ENCODE measurements at regions not wholly inside any gene's neighbourhood (a gene's known extent, or its start where the extent isn't known, plus 50 kb on each side); places are given as distances from the start of the nearest gene placed in this dataset.

DNA sequence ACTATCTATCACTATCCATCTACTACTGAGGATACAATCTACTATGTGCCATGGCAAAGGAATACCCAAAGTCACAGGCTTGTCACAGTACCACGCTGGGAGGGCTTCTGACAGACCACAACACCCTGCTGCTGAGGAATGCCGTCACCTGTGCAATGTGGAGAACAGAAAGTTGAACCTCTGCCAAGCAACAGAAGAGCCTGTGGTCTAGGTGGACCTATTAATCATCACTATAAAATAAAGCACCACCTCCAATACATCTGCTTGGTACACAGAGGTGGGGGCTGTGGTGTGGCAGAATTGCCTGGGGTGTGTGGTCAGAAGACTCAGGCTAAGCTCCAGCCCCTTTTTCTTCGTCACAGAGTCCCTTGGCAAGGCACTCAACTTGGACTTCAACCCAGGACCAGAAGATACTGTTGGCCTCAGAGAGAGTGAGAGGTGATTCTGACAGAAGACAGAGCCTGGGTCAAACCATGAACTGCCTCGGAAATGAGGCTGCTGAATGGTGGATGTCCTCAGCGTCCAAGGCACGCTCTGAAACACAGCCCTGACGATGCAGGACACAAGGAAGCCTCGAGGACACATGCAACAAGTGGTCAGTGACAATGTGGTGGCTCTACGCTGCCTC lies 189.4 kb upstream of the CHRNA7 start:
- POLR2A ChIA-PET, result no interaction called here
- intact Hi-C loops (cut with micrococcal nuclease), result no loop called here
- WGBS (ENCODE audit: insufficient coverage), result 65% methylated on average over 6 of the region's 9 CpGs

DNA sequence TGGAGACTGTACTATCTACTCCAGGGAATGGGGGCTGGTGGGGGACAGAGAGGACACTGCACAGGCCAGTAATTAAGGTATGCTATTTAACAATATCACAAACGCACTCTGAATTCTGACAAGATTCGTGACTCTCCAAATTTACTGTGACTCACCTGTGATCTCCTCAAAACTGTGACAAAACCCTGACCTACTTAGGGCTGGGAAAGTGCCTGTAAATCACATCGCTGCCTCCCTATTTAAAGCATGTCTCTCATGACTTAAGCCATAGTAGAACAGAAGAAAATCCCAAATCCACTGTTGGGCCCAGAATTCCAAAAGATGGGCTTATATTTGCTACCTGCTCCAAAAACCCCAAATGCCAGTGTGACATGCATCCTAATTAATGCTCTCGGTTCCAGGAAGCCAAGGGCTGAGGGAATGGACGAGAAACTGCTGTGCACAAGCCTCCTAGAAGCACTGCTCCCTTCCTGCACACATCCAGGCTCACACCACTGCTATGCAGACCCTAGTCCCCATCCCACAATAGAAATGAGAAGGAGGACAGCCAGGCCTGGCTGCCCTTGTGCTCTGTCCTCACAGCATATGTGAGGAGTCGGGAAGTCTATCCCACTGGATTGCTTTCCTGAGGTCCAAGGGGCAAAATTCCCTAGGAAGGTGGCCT lies 187.7 kb upstream of the CHRNA7 start:
- H3K27me3 Mint-ChIP-seq, result peaks cover 18% of the 10 kb centered on the region
- H3K4me3 Mint-ChIP-seq, result no peak overlapping the region
- H3K9me3 ChIP-seq (ENCODE audit: control extremely low read depth in 1 of 3, control insufficient read depth in 2 of 3, insufficient read depth in 1 of 3, low read length in 2 of 3), result no peaks in the 10 kb centered on the region
- CTCF ChIA-PET, result no interaction called here
- H3K27me3 ChIP-seq (replicated peaks in 1 of 4; ENCODE audit: control extremely low read depth in 1 of 4, control insufficient read depth in 3 of 4, insufficient read depth in 4 of 4, low read length in 3 of 4), result peaks cover 0 to 6% (median 0%) of the 10 kb centered on the region in 4 experiments
- H3K4me1 ChIP-seq (ENCODE audit: control insufficient read depth in 2 of 2, insufficient read depth in 2 of 2, low read length in 2 of 2), result no peaks in the 10 kb centered on the region
- intact Hi-C loops (cut with micrococcal nuclease), result no loop called here
- no peak overlapping the region for H2AFZ ChIP-seq (ENCODE audit: insufficient read depth, low read depth, low read length, poor library complexity, severe bottlenecking)
- WGBS (ENCODE audit: insufficient coverage), result 77% methylated on average over 5 of the region's 6 CpGs
- H3K4me1 Mint-ChIP-seq, result no peaks in the 10 kb centered on the region
- no peak overlapping the region for H3K4me3 ChIP-seq (ENCODE audit: control extremely low read depth in 1 of 5, extremely low read depth in 1 of 5, insufficient read depth in 1 of 5, low read depth in 2 of 5, low read length in 4 of 5)
- H3K4me2 ChIP-seq (replicated peaks; ENCODE audit: low read depth, low read length, poor library complexity, severe bottlenecking), result no peak overlapping the region
- POLR2A ChIA-PET, result no interaction called here
- H3K9ac ChIP-seq (ENCODE audit: low read length), result no peak overlapping the region
- no peaks in the 10 kb centered on the region for H3K9me3 Mint-ChIP-seq (ENCODE audit: insufficient read depth)
- no peaks in the 10 kb centered on the region for H4K20me1 ChIP-seq (ENCODE audit: control insufficient read depth, insufficient read depth, low read length, poor library complexity, severe bottlenecking)
- no peak overlapping the region for H3K27ac Mint-ChIP-seq
- TF ChIP-seq, protein P1, sequence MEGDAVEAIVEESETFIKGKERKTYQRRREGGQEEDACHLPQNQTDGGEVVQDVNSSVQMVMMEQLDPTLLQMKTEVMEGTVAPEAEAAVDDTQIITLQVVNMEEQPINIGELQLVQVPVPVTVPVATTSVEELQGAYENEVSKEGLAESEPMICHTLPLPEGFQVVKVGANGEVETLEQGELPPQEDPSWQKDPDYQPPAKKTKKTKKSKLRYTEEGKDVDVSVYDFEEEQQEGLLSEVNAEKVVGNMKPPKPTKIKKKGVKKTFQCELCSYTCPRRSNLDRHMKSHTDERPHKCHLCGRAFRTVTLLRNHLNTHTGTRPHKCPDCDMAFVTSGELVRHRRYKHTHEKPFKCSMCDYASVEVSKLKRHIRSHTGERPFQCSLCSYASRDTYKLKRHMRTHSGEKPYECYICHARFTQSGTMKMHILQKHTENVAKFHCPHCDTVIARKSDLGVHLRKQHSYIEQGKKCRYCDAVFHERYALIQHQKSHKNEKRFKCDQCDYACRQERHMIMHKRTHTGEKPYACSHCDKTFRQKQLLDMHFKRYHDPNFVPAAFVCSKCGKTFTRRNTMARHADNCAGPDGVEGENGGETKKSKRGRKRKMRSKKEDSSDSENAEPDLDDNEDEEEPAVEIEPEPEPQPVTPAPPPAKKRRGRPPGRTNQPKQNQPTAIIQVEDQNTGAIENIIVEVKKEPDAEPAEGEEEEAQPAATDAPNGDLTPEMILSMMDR (IDR thresholded peaks at IDR 0.05), result no peak
- no peak for TF ChIP-seq EZH2 (IDR thresholded peaks at IDR 0.05; ENCODE audit: borderline replicate concordance, insufficient read depth, low read depth, low read length, poor library complexity, severe bottlenecking)
- H3K36me3 ChIP-seq (replicated peaks in 1 of 2; ENCODE audit: control extremely low read depth in 1 of 2, control insufficient read depth in 1 of 2, extremely low read depth in 1 of 2, insufficient read depth in 2 of 2, low read length in 1 of 2), result no peaks in the 10 kb centered on the region
- no peak overlapping the region for H3K27ac ChIP-seq (ENCODE audit: low read length in 2 of 2)
- ATAC-seq (ENCODE audit: low read depth), result no peak
- DNase-seq, result no peak
- no peaks in the 10 kb centered on the region for H3K79me2 ChIP-seq (ENCODE audit: control insufficient read depth, insufficient read depth, low read length)

More for the DNA sequence above, 189.4 kb upstream of the CHRNA7 start:
- Histone ChIP-seq H3K36me3 (replicated peaks in 1 of 2; ENCODE audit: control extremely low read depth in 1 of 2, control insufficient read depth in 1 of 2, extremely low read depth in 1 of 2, insufficient read depth in 2 of 2, low read length in 1 of 2) (no peaks in the 10 kb centered on the region), H3K9me3 (ENCODE audit: control extremely low read depth in 1 of 3, control insufficient read depth in 2 of 3, insufficient read depth in 1 of 3, low read length in 2 of 3) (no peaks in the 10 kb centered on the region), H3K27me3 (replicated peaks in 1 of 4; ENCODE audit: control extremely low read depth in 1 of 4, control insufficient read depth in 3 of 4, insufficient read depth in 4 of 4, low read length in 3 of 4) (peaks cover 0 to 6% (median 0%) of the 10 kb centered on the region in 4 experiments), H3K79me2 (ENCODE audit: control insufficient read depth, insufficient read depth, low read length) (no peaks in the 10 kb centered on the region), H2AFZ (ENCODE audit: insufficient read depth, low read depth, low read length, poor library complexity, severe bottlenecking) (no peak overlapping the region), H3K4me2 (replicated peaks; ENCODE audit: low read depth, low read length, poor library complexity, severe bottlenecking) (no peak overlapping the region), H3K4me3 (ENCODE audit: control extremely low read depth in 1 of 5, extremely low read depth in 1 of 5, insufficient read depth in 1 of 5, low read depth in 2 of 5, low read length in 4 of 5) (no peak overlapping the region), H3K27ac (ENCODE audit: low read length in 2 of 2) (no peak overlapping the region), H4K20me1 (ENCODE audit: control insufficient read depth, insufficient read depth, low read length, poor library complexity, severe bottlenecking) (no peaks in the 10 kb centered on the region), H3K4me1 (ENCODE audit: control insufficient read depth in 2 of 2, insufficient read depth in 2 of 2, low read length in 2 of 2) (no peaks in the 10 kb centered on the region), H3K9ac (ENCODE audit: low read length) (no peak overlapping the region)
- no peak overlapping the region for H3K4me3 Mint-ChIP-seq
- no peaks in the 10 kb centered on the region for H3K9me3 Mint-ChIP-seq (ENCODE audit: insufficient read depth)
- H3K27me3 Mint-ChIP-seq, result peaks cover 8% of the 10 kb centered on the region
- CTCF ChIA-PET, result no interaction called here
- no peak for ATAC-seq (ENCODE audit: low read depth)
- DNase-seq, result no peak
- H3K27ac Mint-ChIP-seq, result no peak overlapping the region
- H3K4me1 Mint-ChIP-seq, result no peaks in the 10 kb centered on the region
- TF ChIP-seq, protein P1 (IDR thresholded peaks at IDR 0.05), result no peak
- no peak for TF ChIP-seq EZH2 (IDR thresholded peaks at IDR 0.05; ENCODE audit: borderline replicate concordance, insufficient read depth, low read depth, low read length, poor library complexity, severe bottlenecking)

All from B cell (primary cell).